Gastrocnemius medialis (tissue), 4 donors: ENCODE measurements at regions not wholly inside any gene's neighbourhood (a gene's known extent, or its start where the extent isn't known, plus 50 kb on each side); places are given as distances from the start of the nearest gene placed in this dataset.

ENCODE experiments used
- ATAC-seq, 2 donors: fragments of 150-250 bp; one replicate each; pipeline ENCODE4 v1.9.1; 2016
- DNase-seq, 2 donors: peaks; one replicate each; pipeline ENCODE4 v3.0.0-alpha.2; 2019
- H3K27ac ChIP-seq, 4 donors: fragments of 200-600 bp; sonication (generic); 1 replicate in 1 of 4; 2 replicates in 3 of 4; pipeline ENCODE4 v1.5.1; 2016 to 2018; ENCODE audit warnings: mild to moderate bottlenecking in 2 of 4, moderate library complexity in 1 of 4
- H3K27me3 ChIP-seq, 3 donors: fragments of 200-600 bp; sonication (generic) in 2 of 3; 1 replicate in 1 of 3; 2 replicates in 2 of 3; pipeline versions ENCODE4 v1.5.1 to v1.6.0; 2016 to 2019; ENCODE audit warnings: mild to moderate bottlenecking in 1 of 3, moderate library complexity in 1 of 3
- H3K36me3 ChIP-seq, 2 donors: fragments of 200-600 bp; sonication (generic) in 1 of 2; one replicate each; pipeline ENCODE4 v1.5.1; 2017 to 2018
- H3K4me1 ChIP-seq, 2 donors: fragments of 200-600 bp; sonication (generic) in 1 of 2; one replicate each; pipeline ENCODE4 v1.5.1; 2016 to 2017; ENCODE audit warnings: mild to moderate bottlenecking in 2 of 2
- H3K4me3 ChIP-seq, 4 donors: fragments of 200-600 bp; sonication (generic) in 3 of 4; 1 replicate in 1 of 4; 2 replicates in 3 of 4; pipeline ENCODE4 v1.5.1; 2016 to 2019; ENCODE audit warnings: mild to moderate bottlenecking in 2 of 4
- H3K9me3 ChIP-seq, 3 donors: fragments of 200-600 bp; sonication (generic) in 2 of 3; 1 replicate in 1 of 3; 2 replicates in 2 of 3; pipeline ENCODE4 v1.5.1; 2016 to 2019
- POLR2A ChIP-seq, 2 donors: fragments of 450-650 bp; IDR thresholded peaks; one replicate each; pipeline ENCODE4 v1.6.1; 2017; ENCODE audit warnings: antibody characterized with exemption in 2 of 2, mild to moderate bottlenecking in 2 of 2, moderate library complexity in 2 of 2
- in situ Hi-C, 4 donors: fragments of 200-750 bp; cut with MboI; loops; one replicate each; pipeline versions ENCODE4 v1.15.0 to v1.8.0; 2017; ENCODE audit warnings: low sequenced_read_pairs in 4 of 4
- intact Hi-C: fragments of 100-400 bp; cut with DNase I; formaldehyde crosslinking; loops from one replicate; pipeline ENCODE4 v1.15.1; 2023; ENCODE audit warnings: low total_unique reads
- TF ChIP-seq, protein P1 (sequence below), 5 experiments: fragments of 450-650 bp in 3 of 5; fragments of 200-600 bp in 2 of 5; sonication (generic) in 2 of 5; IDR thresholded peaks in 4 of 5; conservative IDR thresholded peaks in 1 of 5; 1 replicate in 4 of 5; 2 replicates in 1 of 5; pipeline ENCODE4 v1.5.1; 2016 to 2019; ENCODE audit warnings: antibody characterized with exemption in 5 of 5, mild to moderate bottlenecking in 3 of 5, moderate library complexity in 3 of 5

DNA sequence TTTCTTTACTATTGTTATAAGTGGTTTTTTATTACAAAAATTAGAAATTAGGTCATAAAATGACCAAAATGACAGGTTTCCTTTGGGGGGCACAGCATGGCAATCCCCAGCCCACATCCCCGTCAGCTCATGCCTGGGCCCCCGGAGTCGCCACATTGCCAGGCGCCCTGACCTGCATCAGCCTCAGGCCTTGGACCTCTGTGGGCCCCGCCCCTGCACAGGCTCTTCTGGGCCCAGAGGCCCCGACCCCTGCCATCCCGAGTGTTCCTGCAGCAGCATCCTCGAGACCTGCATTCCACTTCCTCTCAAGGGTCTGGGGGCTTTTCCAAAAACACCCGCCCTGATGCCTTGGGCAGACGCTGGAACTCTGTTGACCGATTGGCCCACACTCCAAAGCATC is 391.1 kb upstream of the MGMT start:
- H3K27ac ChIP-seq = no peak overlapping the region
- no peaks in the 10 kb centered on the region for H3K4me1 ChIP-seq
- intact Hi-C loops (no loop called here), in situ Hi-C loops (no loop called here)
- no peak overlapping the region for H3K4me3 ChIP-seq
- ATAC-seq = no peak
- no peak for DNase-seq
- H3K27me3 ChIP-seq = no peaks in the 10 kb centered on the region
- H3K9me3 ChIP-seq = no peaks in the 10 kb centered on the region
- no peaks in the 10 kb centered on the region for H3K36me3 ChIP-seq
- TF ChIP-seq POLR2A (IDR thresholded peaks at IDR 0.05) = no peak
- TF ChIP-seq, protein P1, sequence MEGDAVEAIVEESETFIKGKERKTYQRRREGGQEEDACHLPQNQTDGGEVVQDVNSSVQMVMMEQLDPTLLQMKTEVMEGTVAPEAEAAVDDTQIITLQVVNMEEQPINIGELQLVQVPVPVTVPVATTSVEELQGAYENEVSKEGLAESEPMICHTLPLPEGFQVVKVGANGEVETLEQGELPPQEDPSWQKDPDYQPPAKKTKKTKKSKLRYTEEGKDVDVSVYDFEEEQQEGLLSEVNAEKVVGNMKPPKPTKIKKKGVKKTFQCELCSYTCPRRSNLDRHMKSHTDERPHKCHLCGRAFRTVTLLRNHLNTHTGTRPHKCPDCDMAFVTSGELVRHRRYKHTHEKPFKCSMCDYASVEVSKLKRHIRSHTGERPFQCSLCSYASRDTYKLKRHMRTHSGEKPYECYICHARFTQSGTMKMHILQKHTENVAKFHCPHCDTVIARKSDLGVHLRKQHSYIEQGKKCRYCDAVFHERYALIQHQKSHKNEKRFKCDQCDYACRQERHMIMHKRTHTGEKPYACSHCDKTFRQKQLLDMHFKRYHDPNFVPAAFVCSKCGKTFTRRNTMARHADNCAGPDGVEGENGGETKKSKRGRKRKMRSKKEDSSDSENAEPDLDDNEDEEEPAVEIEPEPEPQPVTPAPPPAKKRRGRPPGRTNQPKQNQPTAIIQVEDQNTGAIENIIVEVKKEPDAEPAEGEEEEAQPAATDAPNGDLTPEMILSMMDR (IDR thresholded peaks at IDR 0.05 in 4 of 5, conservative IDR thresholded peaks at IDR 0.05 in 1 of 5) = no peak

DNA sequence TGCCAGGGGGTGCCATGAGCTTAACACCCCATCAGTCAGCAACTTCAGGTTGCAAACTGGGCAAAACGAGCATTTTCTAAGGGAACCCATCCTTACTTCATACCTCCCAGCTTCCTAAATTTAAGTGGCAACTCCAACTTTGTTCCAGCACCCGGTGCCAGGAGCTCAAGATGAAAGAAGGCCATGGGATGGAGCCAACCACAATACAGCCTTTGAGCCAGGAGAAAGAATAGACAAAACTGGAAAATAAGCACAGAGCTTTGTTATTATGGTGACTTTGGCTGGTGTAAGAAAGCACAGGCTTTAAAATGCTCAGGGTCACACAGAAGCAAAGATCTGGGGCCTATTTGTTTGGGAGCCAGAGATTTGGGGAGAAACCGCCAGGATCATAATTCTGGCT is 388.7 kb upstream of the MGMT start:
- H3K27ac ChIP-seq = no peak overlapping the region
- DNase-seq (no peak), ATAC-seq (no peak)
- H3K36me3 ChIP-seq = no peaks in the 10 kb centered on the region
- in situ Hi-C loops (no loop called here), intact Hi-C loops (no loop called here)
- no peaks in the 10 kb centered on the region for H3K27me3 ChIP-seq
- H3K9me3 ChIP-seq = no peaks in the 10 kb centered on the region
- TF ChIP-seq, protein P1 (IDR thresholded peaks at IDR 0.05 in 4 of 5, conservative IDR thresholded peaks at IDR 0.05 in 1 of 5) = no peak
- TF ChIP-seq POLR2A (IDR thresholded peaks at IDR 0.05) = no peak
- H3K4me3 ChIP-seq = no peak overlapping the region
- no peaks in the 10 kb centered on the region for H3K4me1 ChIP-seq

DNA sequence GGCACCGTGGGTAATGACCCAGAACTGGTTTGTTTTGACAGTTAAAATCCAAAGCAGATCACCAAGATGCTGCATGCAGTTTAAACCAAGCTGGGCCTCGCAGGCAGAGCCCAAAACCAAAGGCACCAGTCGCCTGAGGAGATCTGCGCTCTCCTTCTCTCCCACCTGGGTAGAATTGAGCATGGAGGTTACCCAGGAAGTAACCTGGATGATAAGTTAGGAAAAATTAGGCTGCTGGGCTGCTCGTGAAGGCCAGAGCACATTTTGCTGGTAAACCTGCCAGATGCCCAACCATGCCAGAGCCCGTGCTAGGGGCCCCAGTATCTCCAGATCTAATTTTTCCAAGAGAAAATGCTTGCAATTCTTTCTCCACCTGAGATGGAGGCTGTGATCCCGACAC is 388.3 kb upstream of the MGMT start:
- H3K4me3 ChIP-seq = no peak overlapping the region
- no peak for DNase-seq
- no peaks in the 10 kb centered on the region for H3K36me3 ChIP-seq
- in situ Hi-C loops = no loop called here
- intact Hi-C loops = no loop called here
- no peak for ATAC-seq
- H3K27me3 ChIP-seq = no peaks in the 10 kb centered on the region
- TF ChIP-seq, protein P1 (IDR thresholded peaks at IDR 0.05 in 4 of 5, conservative IDR thresholded peaks at IDR 0.05 in 1 of 5) = no peak
- no peak for TF ChIP-seq POLR2A (IDR thresholded peaks at IDR 0.05)
- no peak overlapping the region for H3K27ac ChIP-seq
- no peaks in the 10 kb centered on the region for H3K9me3 ChIP-seq
- H3K4me1 ChIP-seq = no peaks in the 10 kb centered on the region

DNA sequence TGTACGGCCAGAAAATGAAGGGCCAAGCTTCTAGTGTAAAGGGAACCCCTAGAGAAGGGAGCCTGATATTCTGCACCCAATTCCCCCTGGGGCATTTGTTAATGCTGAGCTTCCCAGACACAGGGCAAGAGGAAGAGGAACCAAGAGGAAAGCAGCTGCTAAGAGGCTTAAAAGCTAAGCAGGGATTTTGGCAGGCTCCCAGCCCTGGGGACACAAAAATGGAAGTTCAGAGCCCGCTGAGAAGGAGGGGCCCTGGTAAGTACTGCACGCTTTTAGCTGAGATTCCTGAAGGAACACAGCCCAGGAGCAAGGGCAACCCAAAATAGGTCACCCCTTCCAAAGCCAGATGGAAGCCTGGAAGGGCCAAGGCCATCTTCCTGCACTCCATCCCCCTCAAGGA is 387.3 kb upstream of the MGMT start:
- ATAC-seq (no peak), DNase-seq (peak; percentile 31 to 32)
- in situ Hi-C loops = no loop called here
- H3K36me3 ChIP-seq = no peaks in the 10 kb centered on the region
- H3K27me3 ChIP-seq = no peaks in the 10 kb centered on the region
- H3K9me3 ChIP-seq = no peaks in the 10 kb centered on the region
- no peak overlapping the region for H3K4me3 ChIP-seq
- TF ChIP-seq POLR2A (IDR thresholded peaks at IDR 0.05) = no peak
- TF ChIP-seq, protein P1 (IDR thresholded peaks at IDR 0.05 in 4 of 5, conservative IDR thresholded peaks at IDR 0.05 in 1 of 5) = no peak
- H3K27ac ChIP-seq = no peak overlapping the region
- H3K4me1 ChIP-seq = no peaks in the 10 kb centered on the region
- intact Hi-C loops = no loop called here

DNA sequence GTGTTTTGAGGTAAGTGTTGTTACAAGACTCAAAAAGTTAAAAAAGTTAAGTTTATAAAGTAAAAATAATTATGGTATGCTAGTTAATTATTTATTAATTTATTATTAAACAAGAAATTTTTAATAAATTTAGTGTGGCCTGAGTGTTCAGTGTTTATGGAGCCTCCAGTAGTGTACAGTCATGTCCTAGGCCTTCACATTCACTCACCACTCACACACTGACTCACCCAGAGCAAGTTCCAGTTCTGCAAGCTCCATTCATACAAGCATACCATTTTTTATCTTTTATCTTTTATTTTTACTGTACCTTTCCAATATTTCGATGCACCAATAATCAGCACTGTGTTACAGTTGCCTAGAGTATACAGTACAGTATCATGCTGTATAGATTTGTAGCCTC is 381.2 kb upstream of the MGMT start:
- no peaks in the 10 kb centered on the region for H3K27me3 ChIP-seq

More for the DNA sequence above, 381.2 kb upstream of the MGMT start:
- no peak overlapping the region for H3K27ac ChIP-seq
- TF ChIP-seq, protein P1 (IDR thresholded peaks at IDR 0.05 in 4 of 5, conservative IDR thresholded peaks at IDR 0.05 in 1 of 5) = no peak
- TF ChIP-seq POLR2A (IDR thresholded peaks at IDR 0.05) = no peak
- in situ Hi-C loops = no loop called here
- no peak overlapping the region for H3K4me3 ChIP-seq
- ATAC-seq = no peak
- H3K9me3 ChIP-seq = no peaks in the 10 kb centered on the region
- no peak for DNase-seq
- no peaks in the 10 kb centered on the region for H3K36me3 ChIP-seq
- intact Hi-C loops = no loop called here
- H3K4me1 ChIP-seq = no peaks in the 10 kb centered on the region
